NCI-H1417 (cell line): ENCODE measurements at regions not wholly inside any gene's neighbourhood (a gene's known extent, or its start where the extent isn't known, plus 50 kb on each side); places are given as distances from the start of the nearest gene placed in this dataset.

Source experiments
- DNase-seq, 3 experiments: peaks; one replicate each; lab custom pipeline; 2025; lab: John Stamatoyannopoulos, UW

- DNase-seq = no peak
These were observed 448.6 kb upstream of the CDH4 start for GRCh38 chr20:60803335-60804055.

- DNase-seq = no peak
These were observed 447.7 kb upstream of the CDH4 start for GRCh38 chr20:60804240-60804917.

GRCh38 chr20:60804918-60805630 is 447.0 kb upstream of the CDH4 start:
- DNase-seq = peak in 1 of 3 experiments; percentile 24

GRCh38 chr20:60806354-60806753 is 445.7 kb upstream of the CDH4 start:
- no peak for DNase-seq

GRCh38 chr20:60806824-60807223 is 445.2 kb upstream of the CDH4 start:
- no peak for DNase-seq

- DNase-seq = no peak
These were observed 443.9 kb upstream of the CDH4 start for GRCh38 chr20:60808003-60808672.

- DNase-seq = no peak
These were observed 443.4 kb upstream of the CDH4 start for GRCh38 chr20:60808701-60809100.

- no peak for DNase-seq
These were observed 441.5 kb upstream of the CDH4 start for GRCh38 chr20:60810561-60810960.

- DNase-seq = no peak
These were observed 439.5 kb upstream of the CDH4 start for GRCh38 chr20:60812561-60812960.

- DNase-seq = no peak
These were observed 439.0 kb upstream of the CDH4 start for GRCh38 chr20:60813066-60813465.

- DNase-seq = no peak
These were observed 436.4 kb upstream of the CDH4 start for GRCh38 chr20:60815656-60816055.

GRCh38 chr20:60816901-60817300 is 435.2 kb upstream of the CDH4 start:
- DNase-seq = no peak

- no peak for DNase-seq
These were observed 434.2 kb upstream of the CDH4 start for GRCh38 chr20:60817891-60818290.

GRCh38 chr20:60819511-60819910 is 432.6 kb upstream of the CDH4 start:
- no peak for DNase-seq

- no peak for DNase-seq
These were observed 431.9 kb upstream of the CDH4 start for GRCh38 chr20:60820149-60820548.

- no peak for DNase-seq
These were observed 431.1 kb upstream of the CDH4 start for GRCh38 chr20:60820918-60821317.

GRCh38 chr20:60822699-60823607 is 429.1 kb upstream of the CDH4 start:
- DNase-seq = peak in 1 of 3 experiments; percentile 46

GRCh38 chr20:60835876-60836275 is 416.2 kb upstream of the CDH4 start:
- no peak for DNase-seq

- no peak for DNase-seq
These were observed 414.8 kb upstream of the CDH4 start for GRCh38 chr20:60837173-60837770.

GRCh38 chr20:60838297-60838696 is 413.8 kb upstream of the CDH4 start:
- DNase-seq = no peak

GRCh38 chr20:60840971-60841370 is 411.1 kb upstream of the CDH4 start:
- no peak for DNase-seq
